ENCODE measurements at regions not wholly inside any gene's neighbourhood (a gene's known extent, or its start where the extent isn't known, plus 50 kb on each side); places are given as distances from the start of the nearest gene placed in this dataset.

- TF ChIP-seq CTCF (IDR thresholded peaks at IDR 0.05; ENCODE audit: insufficient read depth, low read length) (no peak), GABPA (IDR thresholded peaks at IDR 0.05; ENCODE audit: low read depth) (no peak), SPI1 (IDR thresholded peaks at IDR 0.05; ENCODE audit: borderline replicate concordance, low read depth) (no peak), POLR2AphosphoS5 (IDR thresholded peaks at IDR 0.05; ENCODE audit: low read depth) (no peak)
Observed at GRCh38 chr22:48427731-48428211, 1399.9 kb downstream of the BRD1 start.

Measured in HL-60 (cell line).